Upper lobe of left lung (tissue), 4 donors: ENCODE measurements at regions not wholly inside any gene's neighbourhood (a gene's known extent, or its start where the extent isn't known, plus 50 kb on each side); places are given as distances from the start of the nearest gene placed in this dataset.

Experiments used
- CTCF ChIP-seq, 6 experiments: fragments of 450-650 bp in 4 of 6; fragments of 200-600 bp in 2 of 6; sonication (generic) in 2 of 6; IDR thresholded peaks; one replicate each; pipeline ENCODE4 v1.5.1; 2016 to 2019; ENCODE audit warnings: antibody characterized with exemption in 6 of 6
- EP300 ChIP-seq, 4 donors: sonication (generic); formaldehyde crosslinking; IDR thresholded peaks; one replicate each; pipeline ENCODE4 v1.5.1; 2017; ENCODE audit warnings: antibody characterized with exemption in 4 of 4, control low read depth in 2 of 4
- POLR2A ChIP-seq, 4 donors: fragments of 450-650 bp; IDR thresholded peaks; one replicate each; pipeline ENCODE4 v1.5.1; 2016 to 2017; ENCODE audit warnings: antibody characterized with exemption in 4 of 4, mild to moderate bottlenecking in 2 of 4
- POLR2AphosphoS5 ChIP-seq, 2 donors: sonication (generic); formaldehyde crosslinking; IDR thresholded peaks; one replicate each; pipeline ENCODE4 v1.5.1; 2017; ENCODE audit warnings: antibody characterized with exemption in 2 of 2

- TF ChIP-seq CTCF (IDR thresholded peaks at IDR 0.05) = no peak
- TF ChIP-seq POLR2A (IDR thresholded peaks at IDR 0.05) = no peak
- TF ChIP-seq EP300 (IDR thresholded peaks at IDR 0.05) = no peak
- TF ChIP-seq POLR2AphosphoS5 (IDR thresholded peaks at IDR 0.05) = no peak
Measured at GRCh38 chr2:57848723-57849122, 197.9 kb upstream of the VRK2 start.
